Parathyroid adenoma (tissue), 2 donors: ENCODE measurements at regions not wholly inside any gene's neighbourhood (a gene's known extent, or its start where the extent isn't known, plus 50 kb on each side); places are given as distances from the start of the nearest gene placed in this dataset.

ENCODE experiments used
- H2AFZ ChIP-seq: fragments of 300-600 bp; sonication (generic); one replicate; pipeline ENCODE4 v1.7.0; 2017; ENCODE audit warnings: antibody characterized with exemption, mild to moderate bottlenecking
- H3K27ac ChIP-seq: fragments of 300-600 bp; sonication (generic); one replicate; pipeline ENCODE4 v1.7.0; 2017
- H3K27me3 ChIP-seq: fragments of 300-600 bp; sonication (generic); one replicate; pipeline ENCODE4 v1.7.0; 2017; ENCODE audit warnings: low read length; ENCODE audit not compliant: control insufficient read depth, insufficient read depth
- H3K36me3 ChIP-seq: fragments of 300-600 bp; sonication (generic); one replicate; pipeline ENCODE4 v1.7.0; 2017; ENCODE audit warnings: low read length; ENCODE audit not compliant: control insufficient read depth, insufficient read depth
- H3K4me1 ChIP-seq: fragments of 300-600 bp; sonication (generic); one replicate; pipeline ENCODE4 v1.7.0; 2017; ENCODE audit warnings: control low read depth
- H3K4me2 ChIP-seq: fragments of 300-600 bp; sonication (generic); one replicate; pipeline ENCODE4 v1.7.0; 2017; ENCODE audit warnings: low read length
- H3K4me3 ChIP-seq: fragments of 300-600 bp; sonication (generic); one replicate; pipeline ENCODE4 v1.7.0; 2017; ENCODE audit warnings: low read depth, low read length
- H3K79me2 ChIP-seq: fragments of 300-600 bp; sonication (generic); one replicate; pipeline ENCODE4 v1.7.0; 2017; ENCODE audit warnings: control low read depth
- H3K9ac ChIP-seq: fragments of 300-600 bp; sonication (generic); one replicate; pipeline ENCODE4 v1.7.0; 2017; ENCODE audit warnings: mild to moderate bottlenecking
- H3K9me3 ChIP-seq: fragments of 300-600 bp; sonication (generic); one replicate; pipeline ENCODE4 v1.7.0; 2017; ENCODE audit warnings: low read length; ENCODE audit not compliant: control insufficient read depth
- CTCF ChIP-seq: fragments of 300-600 bp; sonication (generic); IDR thresholded peaks from one replicate; pipeline ENCODE4 v1.7.0; 2017; ENCODE audit warnings: antibody characterized with exemption, mild to moderate bottlenecking
- donor health status: primary hyperparathyroidism.

- Histone ChIP-seq H3K79me2 (peaks cover 5% of the 10 kb centered on the region), H3K9ac (no peak overlapping the region), H3K4me2 (no peak overlapping the region), H3K4me3 (no peak overlapping the region), H2AFZ (no peak overlapping the region), H3K27ac (no peak overlapping the region), H3K4me1 (no peaks in the 10 kb centered on the region), H3K27me3 (no peaks in the 10 kb centered on the region), H3K9me3 (no peaks in the 10 kb centered on the region), H3K36me3 (no peaks in the 10 kb centered on the region)
- TF ChIP-seq CTCF = no peak
Observed at GRCh38 chr4:183842129-183842528, 63.0 kb upstream of the STOX2 start.

- TF ChIP-seq CTCF = no peak
- Histone ChIP-seq H3K4me1 (no peaks in the 10 kb centered on the region), H2AFZ (no peak overlapping the region), H3K4me3 (no peak overlapping the region), H3K27ac (no peak overlapping the region), H3K79me2 (peaks cover 6% of the 10 kb centered on the region), H3K27me3 (no peaks in the 10 kb centered on the region), H3K9ac (no peak overlapping the region), H3K4me2 (no peak overlapping the region), H3K9me3 (no peaks in the 10 kb centered on the region), H3K36me3 (no peaks in the 10 kb centered on the region)
Observed at GRCh38 chr4:183843248-183843671, 61.8 kb upstream of the STOX2 start.

GRCh38 chr4:183846951-183847350 lies 58.2 kb upstream of the STOX2 start:
- H3K27ac ChIP-seq = no peak overlapping the region
- peaks cover 5% of the 10 kb centered on the region for H3K79me2 ChIP-seq
- no peaks in the 10 kb centered on the region for H3K27me3 ChIP-seq
- no peak overlapping the region for H3K4me2 ChIP-seq
- H3K9ac ChIP-seq = no peak overlapping the region
- no peaks in the 10 kb centered on the region for H3K9me3 ChIP-seq
- H2AFZ ChIP-seq = no peak overlapping the region
- H3K4me1 ChIP-seq = no peaks in the 10 kb centered on the region
- no peaks in the 10 kb centered on the region for H3K36me3 ChIP-seq
- no peak overlapping the region for H3K4me3 ChIP-seq
- no peak for TF ChIP-seq CTCF

- no peaks in the 10 kb centered on the region for H3K9me3 ChIP-seq
- TF ChIP-seq CTCF = no peak
- H3K4me1 ChIP-seq = no peaks in the 10 kb centered on the region
- H3K27me3 ChIP-seq = no peaks in the 10 kb centered on the region
- H3K79me2 ChIP-seq = peaks cover 5% of the 10 kb centered on the region
- no peaks in the 10 kb centered on the region for H3K36me3 ChIP-seq
- no peak overlapping the region for H3K4me2 ChIP-seq
- H3K27ac ChIP-seq = no peak overlapping the region
- no peak overlapping the region for H3K9ac ChIP-seq
- H2AFZ ChIP-seq = no peak overlapping the region
- H3K4me3 ChIP-seq = no peak overlapping the region
Observed at GRCh38 chr4:183848805-183849204, 56.3 kb upstream of the STOX2 start.

GRCh38 chr4:183852910-183853547 lies 52.1 kb upstream of the STOX2 start:
- Histone ChIP-seq H3K79me2 (peaks cover 2% of the 10 kb centered on the region), H3K9me3 (no peaks in the 10 kb centered on the region), H3K4me2 (no peak overlapping the region), H3K4me3 (no peak overlapping the region), H2AFZ (no peak overlapping the region), H3K4me1 (no peaks in the 10 kb centered on the region), H3K27ac (no peak overlapping the region), H3K27me3 (no peaks in the 10 kb centered on the region), H3K9ac (no peak overlapping the region), H3K36me3 (no peaks in the 10 kb centered on the region)
- no peak for TF ChIP-seq CTCF
